CD14-positive monocyte (primary cell): ENCODE measurements at regions not wholly inside any gene's neighbourhood (a gene's known extent, or its start where the extent isn't known, plus 50 kb on each side); places are given as distances from the start of the nearest gene placed in this dataset.

ENCODE experiments used
- DNase-seq, 3 donors: peaks; one replicate each; pipeline ENCODE4 v3.0.0-alpha.2; 2011 to 2022
- H2AFZ ChIP-seq: 2 replicates; pipeline ENCODE4 v1.6.0; 2012; ENCODE audit warnings: mild to moderate bottlenecking, low read depth, low read length, inconsistent platforms; ENCODE audit not compliant: insufficient read depth, poor library complexity, severe bottlenecking
- H3K27ac ChIP-seq, 2 donors: 1 replicate in 1 of 2; 2 replicates in 1 of 2; pipeline ENCODE4 v1.5.1; 2012 to 2013; ENCODE audit warnings: low read length in 2 of 2, control low read depth in 1 of 2, inconsistent platforms in 1 of 2, low read depth in 1 of 2, mild to moderate bottlenecking in 1 of 2
- H3K27me3 ChIP-seq, 2 donors: one replicate each; pipeline versions ENCODE4 v1.6.0 to v1.6.1; 2011 to 2013; ENCODE audit warnings: low read length in 2 of 2; ENCODE audit not compliant: control insufficient read depth in 2 of 2, insufficient read depth in 2 of 2
- H3K36me3 ChIP-seq, 2 donors: replicated peaks in 1 of 2; 1 replicate in 1 of 2; 2 replicates in 1 of 2; pipeline versions ENCODE4 v1.5.1 to v1.6.1; 2012 to 2013; ENCODE audit warnings: low read length in 2 of 2, control low read depth in 1 of 2, inconsistent platforms in 1 of 2, mild to moderate bottlenecking in 1 of 2; ENCODE audit not compliant: insufficient read depth in 2 of 2, control insufficient read depth in 1 of 2
- H3K4me1 ChIP-seq, 2 donors: 1 replicate in 1 of 2; 2 replicates in 1 of 2; pipeline versions ENCODE4 v1.5.1 to v1.6.1; 2012 to 2013; ENCODE audit warnings: low read length in 2 of 2, control low read depth in 1 of 2, inconsistent platforms in 1 of 2, mild to moderate bottlenecking in 1 of 2, moderate library complexity in 1 of 2; ENCODE audit not compliant: insufficient read depth in 2 of 2, control insufficient read depth in 1 of 2
- H3K4me2 ChIP-seq: replicated peaks from 2 replicates; pipeline ENCODE3; 2012; ENCODE audit warnings: low read length, moderate library complexity, mild to moderate bottlenecking; ENCODE audit not compliant: poor library complexity, severe bottlenecking; ENCODE audit errors: extremely low read depth
- H3K4me3 ChIP-seq, 3 experiments: fragments of 200-600 bp in 1 of 3; sonication (generic) in 1 of 3; replicated peaks in 1 of 3; 1 replicate in 2 of 3; 2 replicates in 1 of 3; pipeline ENCODE4 v1.5.1; 2011 to 2013; ENCODE audit warnings: low read length in 3 of 3, mild to moderate bottlenecking in 3 of 3, control low read depth in 2 of 3, low read depth in 2 of 3, inconsistent platforms in 1 of 3, moderate library complexity in 1 of 3
- H3K79me2 ChIP-seq: 2 replicates; pipeline ENCODE4 v1.6.0; 2012; ENCODE audit warnings: mild to moderate bottlenecking, control low read depth, inconsistent platforms, low read length, moderate library complexity; ENCODE audit not compliant: insufficient read depth
- H3K9ac ChIP-seq: 2 replicates; pipeline ENCODE4 v1.6.0; 2017; ENCODE audit warnings: low read length, mild to moderate bottlenecking; ENCODE audit not compliant: insufficient read depth, poor library complexity, severe bottlenecking
- H3K9me3 ChIP-seq, 2 donors: replicated peaks in 1 of 2; 1 replicate in 1 of 2; 2 replicates in 1 of 2; pipeline versions ENCODE4 v1.5.1 to v1.6.1; 2012 to 2013; ENCODE audit warnings: low read length in 2 of 2, control low read depth in 1 of 2; ENCODE audit not compliant: control insufficient read depth in 1 of 2, insufficient read depth in 1 of 2
- H4K20me1 ChIP-seq: 2 replicates; pipeline ENCODE4 v1.6.0; 2012; ENCODE audit warnings: mild to moderate bottlenecking, low read length, control low read depth, moderate library complexity; ENCODE audit not compliant: insufficient read depth
- H3K27ac Mint-ChIP-seq, 7 donors: one replicate each; pipeline ENCODE4 v1.8.0; 2020; ENCODE audit warnings: mild to moderate bottlenecking in 7 of 7, mixed read lengths in 7 of 7, moderate library complexity in 6 of 7, inconsistent platforms in 2 of 7
- H3K27me3 Mint-ChIP-seq, 3 donors: one replicate each; pipeline ENCODE4 v1.8.0; 2021 to 2022; ENCODE audit warnings: low read depth in 3 of 3, mild to moderate bottlenecking in 3 of 3, mixed read lengths in 3 of 3, moderate library complexity in 3 of 3, inconsistent platforms in 1 of 3
- H3K36me3 Mint-ChIP-seq, 2 donors: one replicate each; pipeline ENCODE4 v1.8.0; 2020; ENCODE audit warnings: mixed read lengths in 2 of 2, inconsistent platforms in 1 of 2, mild to moderate bottlenecking in 1 of 2
- H3K4me1 Mint-ChIP-seq: one replicate; pipeline ENCODE4 v1.8.0; 2020; ENCODE audit warnings: mild to moderate bottlenecking, mixed read lengths
- H3K4me3 Mint-ChIP-seq, 2 donors: one replicate each; pipeline ENCODE4 v1.8.0; 2020; ENCODE audit warnings: mild to moderate bottlenecking in 2 of 2, mixed read lengths in 2 of 2, moderate library complexity in 1 of 2
- H3K9me3 Mint-ChIP-seq, 7 donors: one replicate each; pipeline ENCODE4 v1.8.0; 2020 to 2022; ENCODE audit warnings: mixed read lengths in 7 of 7, mild to moderate bottlenecking in 6 of 7, moderate library complexity in 6 of 7, inconsistent platforms in 2 of 7
- CTCF ChIP-seq: fragments of 200-600 bp; IDR thresholded peaks from one replicate; pipeline ENCODE4 v1.8.0; 2022; ENCODE audit warnings: antibody characterized with exemption, mild to moderate bottlenecking
- WGBS: methylation state at CpG from one replicate; pipeline ENCODE4 v1.1.5; 2013; ENCODE audit warnings: missing lambda C conversion rate; ENCODE audit not compliant: insufficient coverage; 5-methylcytosine and 5-hydroxymethylcytosine counted together
- intact Hi-C, 2 donors: fragments of 100-400 bp; cut with micrococcal nuclease; formaldehyde crosslinking; loops; one replicate each; pipeline versions ENCODE4 v1.15.0 to v1.15.1; 2023

GRCh38 chr21:45340515-45340914 is 52.8 kb upstream of the POFUT2 start:
- H3K79me2 ChIP-seq: no peaks in the 10 kb centered on the region
- no peaks in the 10 kb centered on the region for H3K4me1 ChIP-seq
- H3K36me3 Mint-ChIP-seq: no peaks in the 10 kb centered on the region
- H3K27ac ChIP-seq: no peak overlapping the region
- no peak for DNase-seq
- peaks cover 0 to 5% (median 2%) of the 10 kb centered on the region in 7 donors for H3K9me3 Mint-ChIP-seq
- 86% methylated on average over 5 of the region's 8 CpGs for WGBS
- intact Hi-C loops: no loop called here
- TF ChIP-seq CTCF: no peak
- peaks cover 4 to 13% (median 9%) of the 10 kb centered on the region in 3 donors for H3K27me3 Mint-ChIP-seq
- H3K9me3 ChIP-seq: no peaks in the 10 kb centered on the region
- no peak overlapping the region for H3K4me3 Mint-ChIP-seq
- H3K36me3 ChIP-seq: no peaks in the 10 kb centered on the region
- no peaks in the 10 kb centered on the region for H4K20me1 ChIP-seq
- H3K9ac ChIP-seq: no peak overlapping the region
- H3K27me3 ChIP-seq: no peaks in the 10 kb centered on the region
- no peaks in the 10 kb centered on the region for H3K4me1 Mint-ChIP-seq
- H3K27ac Mint-ChIP-seq: no peak overlapping the region
- no peak overlapping the region for H3K4me3 ChIP-seq
- H2AFZ ChIP-seq: no peak overlapping the region
- H3K4me2 ChIP-seq: no peak overlapping the region

- intact Hi-C loops: no loop called here
- Mint-ChIP-seq H3K4me1 (no peaks in the 10 kb centered on the region), H3K4me3 (no peak overlapping the region)
Observed at GRCh38 chr21:45341261-45341660, 53.6 kb upstream of the POFUT2 start.

More at GRCh38 chr21:45341261-45341660, 53.6 kb upstream of the POFUT2 start:
- peaks cover 5 to 15% (median 11%) of the 10 kb centered on the region in 3 donors for H3K27me3 Mint-ChIP-seq
- no peak overlapping the region for H3K27ac Mint-ChIP-seq
- DNase-seq: no peak
- no peaks in the 10 kb centered on the region for H3K36me3 Mint-ChIP-seq
- Histone ChIP-seq H3K4me1 (no peaks in the 10 kb centered on the region), H2AFZ (no peak overlapping the region), H4K20me1 (no peaks in the 10 kb centered on the region), H3K27me3 (no peaks in the 10 kb centered on the region), H3K4me2 (no peak overlapping the region), H3K9ac (no peak overlapping the region), H3K36me3 (no peaks in the 10 kb centered on the region), H3K9me3 (no peaks in the 10 kb centered on the region), H3K27ac (no peak overlapping the region), H3K79me2 (no peaks in the 10 kb centered on the region), H3K4me3 (no peak overlapping the region)
- peaks cover 0 to 5% (median 2%) of the 10 kb centered on the region in 7 donors for H3K9me3 Mint-ChIP-seq
- WGBS: 89% methylated on average over 4 of the region's 8 CpGs
- TF ChIP-seq CTCF: no peak
